ENCODE measurements at regions not wholly inside any gene's neighbourhood (a gene's known extent, or its start where the extent isn't known, plus 50 kb on each side); places are given as distances from the start of the nearest gene placed in this dataset.
"Not testable (repeated sequence)": the region's sequence is repeated elsewhere in the genome, so short reads cannot be mapped to it uniquely, and the experiment has no call there.

DNA sequence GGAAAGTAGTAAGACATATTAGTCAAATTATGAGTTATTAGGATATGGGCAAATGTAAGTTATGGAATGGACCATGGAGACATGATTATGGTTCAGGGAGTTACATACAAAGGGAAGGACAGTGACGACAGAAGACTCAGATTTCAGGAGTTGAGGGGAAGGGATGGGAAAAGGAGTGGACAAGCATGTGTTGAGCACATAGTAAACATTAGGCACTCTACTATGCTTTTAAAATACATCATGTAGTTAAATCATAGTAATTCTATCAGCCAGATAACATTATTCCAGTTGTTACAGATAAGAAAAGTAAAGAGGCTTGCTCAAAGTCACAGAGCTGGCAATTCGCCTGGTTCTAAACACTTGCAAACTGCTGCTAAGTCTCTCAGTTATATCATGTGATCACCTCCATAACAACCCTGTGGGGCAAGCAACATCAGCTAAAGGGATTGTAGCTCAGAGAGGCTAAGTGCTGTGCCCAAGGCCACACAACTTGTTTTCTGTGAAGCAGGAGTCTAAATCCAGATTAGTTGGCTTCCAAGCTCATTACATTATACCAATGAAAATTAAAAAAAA, 115.2 kb upstream of the MDFIC start:
- DNase-seq (no peak), ATAC-seq (no peak)

DNA sequence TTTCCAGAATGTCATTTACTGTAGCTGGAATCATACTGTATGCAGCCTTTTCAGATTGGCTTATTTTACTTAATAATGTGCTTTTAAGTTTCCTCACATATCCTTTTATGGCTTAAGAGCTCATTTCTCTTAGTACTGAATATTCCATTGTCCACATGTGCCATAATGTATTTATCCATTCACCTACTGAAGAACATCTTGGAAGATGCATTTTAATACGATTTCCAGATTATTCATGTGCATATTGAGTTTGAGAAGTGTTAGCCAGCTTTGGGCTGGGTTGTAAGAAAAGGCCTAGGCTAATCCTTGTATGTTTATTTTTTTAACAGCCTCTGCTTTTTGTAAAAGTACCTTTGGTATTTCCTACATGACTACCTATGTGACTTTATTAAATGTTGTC, 109.3 kb upstream of the MDFIC start:
- ATAC-seq = no peak
- DNase-seq = no peak

DNA sequence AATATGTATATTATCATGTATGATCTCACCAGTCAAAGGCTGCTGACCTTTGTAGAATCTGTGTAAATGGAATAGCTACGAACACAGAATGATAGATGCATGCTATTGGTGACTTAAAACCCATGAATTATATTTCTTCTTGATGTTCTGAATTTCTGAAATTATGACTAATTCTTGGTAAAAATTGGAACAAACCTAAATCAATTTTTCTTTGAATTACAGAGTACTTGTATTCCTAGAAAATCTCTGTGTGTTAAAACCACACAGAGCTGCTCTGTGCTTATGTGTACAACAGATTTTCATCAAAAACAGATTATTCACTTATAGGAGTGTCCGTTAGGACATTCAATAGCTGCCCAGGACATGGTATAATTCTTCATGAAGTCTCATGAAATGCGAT, 108.3 kb upstream of the MDFIC start:
- ATAC-seq = peak; percentile 33
- DNase-seq = no peak

DNA sequence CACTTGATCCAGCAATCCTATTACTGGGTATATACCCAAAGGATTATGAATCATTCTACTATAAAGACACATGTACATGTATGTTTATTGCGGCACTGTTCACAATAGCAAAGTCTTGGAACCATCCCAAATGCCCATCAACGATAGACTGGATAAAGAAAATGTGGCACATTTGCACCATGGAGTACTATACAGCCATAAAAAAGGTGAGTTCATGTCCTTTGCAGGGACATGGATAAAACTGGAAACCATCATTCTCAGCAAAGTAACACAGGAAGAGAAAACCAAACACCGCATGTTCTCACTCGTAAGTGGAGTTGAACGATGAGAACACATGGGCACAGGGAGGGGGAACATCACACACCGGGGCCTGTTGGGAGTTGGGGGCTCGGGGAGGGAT, 104.9 kb upstream of the MDFIC start:
- not testable (repeated sequence) for DNase-seq, ATAC-seq

DNA sequence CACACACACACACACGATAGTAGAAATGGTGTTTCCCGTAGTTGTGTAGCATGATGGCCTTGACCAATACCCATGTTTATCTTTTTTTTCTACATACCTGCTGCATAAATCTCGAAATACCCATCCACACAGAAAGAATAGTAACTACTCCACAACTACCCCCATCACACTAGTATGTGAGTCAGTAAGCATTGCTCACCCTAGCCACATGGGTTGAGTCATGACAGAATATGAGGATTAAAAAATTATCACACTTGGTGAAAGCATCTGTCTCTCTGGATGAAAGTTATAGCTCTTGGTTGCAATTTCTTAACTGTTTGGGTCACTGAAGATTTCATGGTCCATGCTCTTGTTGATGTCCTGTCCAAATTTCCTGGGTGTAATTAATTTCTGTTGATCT, 103.4 kb upstream of the MDFIC start:
- DNase-seq (no peak), ATAC-seq (peak; percentile 95)

DNA sequence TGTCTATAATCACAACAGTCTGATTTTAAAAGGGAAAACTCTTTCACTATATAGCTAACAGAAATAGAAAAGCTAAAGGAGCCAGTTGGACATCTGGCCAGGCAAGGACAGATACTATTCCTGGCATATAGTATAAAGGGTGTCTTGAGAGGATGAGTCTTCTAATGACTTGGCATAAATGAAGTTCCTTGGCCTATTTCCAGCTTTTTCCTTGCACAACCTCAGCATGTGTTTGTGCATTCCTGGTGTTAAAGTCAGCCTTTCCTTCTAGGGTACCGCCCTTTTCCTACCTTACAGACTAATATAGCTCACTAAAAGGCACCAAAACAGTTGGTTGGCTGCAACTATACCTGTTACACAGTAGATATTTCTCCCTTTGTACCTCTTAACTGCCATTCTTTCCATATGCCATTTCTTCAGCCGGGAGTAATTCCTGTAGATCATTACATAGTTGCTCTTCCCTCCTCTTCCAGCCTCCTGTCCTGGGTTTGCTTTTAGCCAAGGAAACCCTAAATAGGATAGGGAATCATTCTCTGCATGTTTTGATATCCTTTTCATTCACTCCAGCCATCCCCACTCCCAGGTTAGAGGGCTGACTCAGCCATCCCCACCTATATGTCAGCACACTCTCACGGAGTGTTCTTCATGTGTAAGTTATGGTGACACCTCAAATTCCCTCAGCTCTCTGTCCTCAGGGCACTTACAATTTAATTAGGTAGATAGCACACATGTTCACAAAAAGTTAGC, 102.1 kb upstream of the MDFIC start:
- DNase-seq = no peak
- ATAC-seq = no peak

DNA sequence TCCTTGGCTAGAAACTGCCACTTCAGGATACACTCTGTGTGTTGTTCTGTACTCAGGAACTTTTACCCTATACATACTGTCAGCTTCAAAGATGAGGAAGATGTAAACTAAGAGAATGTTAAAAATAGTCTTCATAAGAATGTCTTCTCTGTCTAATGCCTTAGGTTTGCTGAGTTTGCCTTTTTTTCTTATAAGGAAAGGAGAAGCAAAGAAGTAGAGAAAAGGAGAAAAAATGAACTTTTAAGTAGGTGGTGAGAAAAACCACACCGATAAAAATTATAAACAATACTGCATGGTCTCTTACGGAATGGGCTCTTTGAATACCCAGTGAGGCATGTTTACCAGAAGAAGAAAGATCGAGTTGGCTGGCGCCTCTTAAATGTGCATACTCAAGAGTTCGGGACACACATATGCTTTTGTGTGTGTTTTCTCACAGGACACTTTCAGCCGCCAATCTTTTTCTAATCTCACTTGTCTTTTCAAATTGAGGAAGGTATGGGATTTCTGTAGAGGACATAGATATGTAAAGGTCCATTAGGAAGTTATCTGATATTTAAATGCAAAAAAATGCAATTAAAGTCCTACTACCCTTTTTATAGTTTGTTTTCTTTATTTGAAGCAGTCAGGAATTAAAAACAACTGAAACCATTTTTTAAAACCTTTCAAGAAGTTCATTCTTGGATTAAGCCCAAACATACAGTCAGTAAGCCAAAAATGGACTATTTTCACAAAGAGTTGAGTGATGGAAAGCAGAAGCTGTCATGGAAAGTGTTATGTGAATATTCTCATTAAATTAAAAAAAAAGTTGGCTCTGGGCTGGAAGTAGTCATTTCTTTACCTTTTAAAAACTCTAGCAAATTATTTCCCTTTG, 100.6 kb upstream of the MDFIC start:
- ATAC-seq (no peak), DNase-seq (no peak)

DNA sequence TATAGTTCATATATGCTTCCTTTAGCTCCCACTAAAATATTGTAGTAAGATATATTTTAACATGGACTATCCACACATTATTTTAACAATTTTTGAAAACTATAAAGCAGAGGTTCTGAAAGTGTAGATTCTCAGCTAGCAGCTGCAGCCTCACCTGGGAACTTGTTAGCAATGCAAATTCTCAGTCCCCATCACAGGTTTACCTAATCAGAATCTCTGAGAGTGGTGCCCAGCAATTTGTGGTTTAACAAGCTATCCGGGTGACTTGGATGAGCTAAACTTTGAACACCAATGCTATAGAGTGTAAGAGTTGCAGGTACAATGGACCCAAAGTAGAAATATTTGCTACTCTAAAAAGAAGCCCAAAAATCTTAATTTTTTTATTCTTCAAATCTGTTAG, 99.8 kb upstream of the MDFIC start:
- ATAC-seq (no peak), DNase-seq (no peak)

DNA sequence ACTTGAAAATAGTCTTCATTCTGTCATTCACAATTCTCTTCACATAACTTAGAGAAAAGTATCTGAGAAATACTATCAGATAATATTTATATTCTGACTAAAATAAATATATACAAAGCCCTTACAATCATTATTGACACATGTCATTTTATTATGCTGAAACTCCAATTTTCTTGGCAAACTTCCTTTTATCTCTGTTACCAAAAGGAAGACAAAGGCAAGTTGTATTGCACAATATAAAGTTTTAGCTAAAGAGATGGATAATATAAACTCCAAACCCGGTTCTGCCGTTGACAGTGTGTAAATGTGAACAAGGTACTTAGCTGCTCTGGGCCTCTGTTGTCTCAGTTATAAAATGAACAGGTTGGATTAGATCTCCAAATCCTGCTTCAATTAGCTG, 99.0 kb upstream of the MDFIC start:
- ATAC-seq (no peak), DNase-seq (no peak)

DNA sequence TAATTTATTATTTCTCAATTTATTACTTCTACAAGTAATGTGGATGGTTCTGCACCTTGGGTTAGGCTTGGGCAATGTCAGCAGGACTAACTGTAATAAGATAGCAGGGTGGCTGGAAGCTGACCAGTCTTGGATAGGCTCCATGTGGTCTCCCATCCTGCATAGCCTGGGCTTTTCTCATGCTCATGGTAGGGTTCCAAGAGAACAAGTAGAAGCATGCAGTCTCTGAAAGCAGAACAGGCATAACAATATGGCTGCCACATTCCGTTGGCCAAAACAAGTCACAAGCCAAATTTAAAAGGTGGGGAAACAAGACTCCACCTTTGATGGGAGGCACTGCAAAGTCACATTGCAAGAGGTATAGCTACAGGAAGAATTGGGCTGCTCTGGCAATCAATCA, 98.6 kb upstream of the MDFIC start:
- no peak for DNase-seq
- ATAC-seq = no peak

DNA sequence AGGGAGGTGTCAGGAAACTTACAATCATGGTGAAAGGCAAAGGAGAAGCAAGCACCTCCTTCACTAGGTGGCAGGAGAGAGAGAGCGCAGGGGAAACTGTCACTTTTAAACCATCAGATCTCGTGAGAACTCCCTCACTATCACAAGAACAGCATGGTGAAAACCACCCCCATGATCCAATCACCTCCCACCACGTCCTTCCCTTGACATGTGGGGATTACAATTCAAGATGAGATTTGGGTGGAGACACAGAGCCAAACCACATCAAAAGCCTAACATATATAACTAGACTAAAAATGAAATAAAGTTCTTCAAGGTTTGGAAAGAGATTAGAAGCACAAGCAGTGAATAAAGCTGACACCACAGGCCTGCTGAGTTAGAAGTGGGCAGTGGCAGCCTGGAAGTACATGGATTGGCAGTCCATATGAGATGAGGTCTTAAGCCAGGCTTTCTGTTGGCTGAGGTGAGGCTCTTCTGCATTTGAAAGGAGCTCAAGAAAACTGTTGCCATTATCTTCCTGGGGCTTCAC, 96.4 kb upstream of the MDFIC start:
- ATAC-seq = peak; percentile 82
- DNase-seq = peak; percentile 31

DNA sequence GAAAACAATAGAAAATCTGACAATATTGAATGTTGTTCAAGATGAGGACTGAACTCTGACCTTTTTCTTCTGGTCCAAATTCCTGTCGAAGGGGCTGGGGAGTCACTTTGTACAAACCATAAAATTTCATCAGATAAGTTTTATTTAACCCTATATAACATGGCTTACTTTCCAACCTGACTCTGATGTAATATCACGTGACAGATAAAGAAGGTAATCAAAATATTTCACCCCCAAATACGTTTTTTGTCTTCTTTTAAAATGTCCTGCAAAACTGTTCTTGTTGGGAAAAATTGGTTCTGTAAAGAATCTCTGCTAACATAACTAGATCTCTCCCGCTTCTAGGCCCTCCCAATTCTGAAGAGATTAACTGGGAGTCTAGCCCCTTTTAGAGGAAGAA, 90.9 kb upstream of the MDFIC start:
- no peak for DNase-seq
- ATAC-seq = no peak

DNA sequence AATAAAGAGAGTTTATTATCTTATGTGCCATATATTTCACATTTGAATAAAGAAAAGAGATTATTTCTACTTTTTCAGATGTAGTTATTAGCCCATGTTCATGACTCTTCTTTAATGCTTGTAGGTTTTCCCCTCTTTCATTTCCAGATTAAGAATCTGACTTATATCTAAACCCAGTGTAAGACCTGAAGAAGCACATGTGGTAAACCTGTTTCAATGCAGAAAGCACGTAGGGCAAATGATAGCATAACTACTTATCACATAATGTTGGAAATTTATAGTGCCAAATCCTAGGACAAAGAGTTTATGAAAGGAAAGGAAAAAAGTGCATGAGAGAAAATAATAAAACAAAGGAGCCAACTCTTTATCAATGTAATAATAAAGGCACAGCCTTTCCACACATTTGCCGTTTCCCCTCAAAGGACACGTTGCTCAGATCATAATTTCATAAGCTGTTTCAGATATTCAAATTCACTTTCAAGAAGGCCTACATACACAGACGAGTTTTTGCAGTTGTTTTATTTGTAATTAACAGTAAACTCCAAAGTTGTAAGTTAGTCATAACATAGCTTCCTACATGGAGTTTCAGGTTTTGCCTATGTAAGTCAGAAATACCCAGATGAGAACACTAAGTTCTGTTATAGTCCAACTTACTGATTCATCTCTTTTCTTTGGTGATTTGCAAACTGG, 88.8 kb upstream of the MDFIC start:
- no peak for DNase-seq
- peak; percentile 89 for ATAC-seq

DNA sequence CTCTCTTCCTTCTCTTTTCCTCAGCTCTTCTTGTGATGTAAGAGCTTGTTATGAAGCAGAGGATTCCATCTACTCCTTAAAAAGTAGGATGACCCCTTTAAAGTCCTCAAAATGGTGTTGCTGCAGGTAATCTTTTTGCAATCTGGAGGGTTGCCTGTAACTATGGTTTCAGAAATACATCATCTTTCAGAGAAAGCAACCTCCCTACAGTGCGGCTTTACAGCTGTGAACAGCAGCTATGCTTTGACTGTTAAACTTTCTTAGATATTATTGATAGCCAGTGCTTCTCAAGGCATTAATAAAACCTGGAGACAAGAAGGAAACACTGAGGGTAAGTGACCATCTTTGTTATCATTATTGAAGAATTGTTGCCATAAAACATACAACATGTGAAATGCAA, 86.6 kb upstream of the MDFIC start:
- DNase-seq (no peak), ATAC-seq (no peak)

DNA sequence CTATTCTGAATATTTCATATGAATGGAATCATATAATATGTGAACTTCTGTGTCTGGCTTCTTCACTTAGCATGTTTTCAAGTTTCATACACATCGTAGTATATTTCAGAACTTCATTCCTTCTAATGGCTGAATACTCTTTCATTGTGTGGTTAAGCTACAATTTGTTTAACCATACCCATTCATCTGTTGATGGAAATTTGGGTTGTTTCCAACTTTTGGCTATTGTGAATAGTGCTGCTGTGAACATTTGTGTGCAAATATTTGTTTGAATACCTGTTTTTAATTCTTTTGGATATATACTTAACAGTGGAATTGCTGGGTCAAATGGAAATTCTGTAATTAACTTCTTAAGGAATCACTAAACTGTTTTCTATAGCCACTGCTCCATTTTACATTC, 86.0 kb upstream of the MDFIC start:
- ATAC-seq = no peak
- DNase-seq = no peak

DNA sequence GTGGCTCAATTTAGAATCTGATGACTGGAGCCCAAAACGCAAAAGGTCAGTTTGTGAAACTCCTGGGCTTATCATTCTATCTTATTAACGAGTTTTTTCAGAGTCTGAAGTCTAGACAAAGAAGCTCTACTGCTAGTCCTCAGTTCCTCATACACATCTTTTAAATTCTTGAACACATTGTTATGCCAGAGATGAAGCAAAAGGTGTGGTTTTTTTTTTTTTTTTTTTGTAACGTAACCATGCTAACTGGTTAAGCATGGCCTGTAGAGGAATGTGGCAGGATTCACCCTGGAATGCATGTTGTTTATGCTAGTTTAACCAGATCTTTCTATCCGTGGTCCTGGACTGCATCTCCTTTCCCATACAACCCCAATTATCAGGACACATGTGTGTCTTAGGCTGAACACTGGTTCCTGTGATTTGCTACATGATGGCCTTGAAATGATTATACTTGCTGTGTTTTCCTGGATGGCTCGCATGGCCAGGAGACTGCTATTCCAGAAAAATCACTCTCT, 79.3 kb upstream of the MDFIC start:
- DNase-seq (no peak), ATAC-seq (no peak)

DNA sequence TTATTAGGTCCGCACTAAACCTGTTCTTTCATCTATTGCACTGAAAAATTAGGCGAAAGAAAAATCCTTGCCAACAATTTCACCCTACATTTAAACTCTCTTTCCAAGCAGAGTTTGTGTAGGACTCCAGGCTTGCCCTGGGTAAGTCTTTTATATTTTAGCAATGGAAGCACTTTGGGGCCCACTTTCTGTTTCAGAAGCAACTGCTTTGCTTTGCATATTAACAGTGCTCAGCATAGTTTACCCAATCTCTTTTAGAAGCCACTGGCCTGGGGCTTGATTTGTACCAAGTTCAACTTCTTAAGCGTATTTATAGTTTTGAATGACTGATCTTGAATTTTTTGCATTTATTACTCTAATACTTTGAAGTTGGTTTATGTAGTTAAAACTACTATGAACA, 78.8 kb upstream of the MDFIC start:
- DNase-seq (no peak), ATAC-seq (no peak)

DNA sequence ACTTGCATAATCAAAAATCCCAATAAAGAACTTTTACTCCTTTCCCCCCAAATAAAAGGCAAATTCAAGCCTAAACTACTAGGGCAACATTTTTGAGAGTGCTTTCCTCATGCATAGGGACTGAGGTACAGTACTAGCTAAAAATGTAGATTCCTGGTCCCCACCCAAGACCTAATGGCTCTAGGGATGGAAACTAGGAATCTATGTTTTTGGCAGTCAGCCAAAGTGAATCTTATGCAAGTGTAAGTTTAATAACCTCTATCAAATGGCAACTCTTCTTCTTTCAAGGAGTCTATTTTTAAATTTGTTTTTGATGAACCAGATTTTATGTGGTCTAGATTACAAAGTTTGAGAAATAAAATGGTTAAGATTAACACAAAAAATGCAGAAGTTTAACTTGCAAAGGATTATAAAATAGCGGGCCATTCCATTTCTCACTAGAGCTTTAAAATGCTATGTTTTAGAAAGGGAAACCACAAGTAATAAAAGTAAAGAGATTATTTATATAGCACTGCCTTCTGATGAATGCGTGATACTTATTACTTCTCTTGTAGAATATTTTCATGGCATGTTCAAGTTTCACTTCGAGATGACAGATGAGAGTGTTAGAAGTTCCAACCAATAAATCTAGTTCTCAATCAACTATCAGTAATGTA, 70.4 kb upstream of the MDFIC start:
- DNase-seq = no peak
- no peak for ATAC-seq

DNA sequence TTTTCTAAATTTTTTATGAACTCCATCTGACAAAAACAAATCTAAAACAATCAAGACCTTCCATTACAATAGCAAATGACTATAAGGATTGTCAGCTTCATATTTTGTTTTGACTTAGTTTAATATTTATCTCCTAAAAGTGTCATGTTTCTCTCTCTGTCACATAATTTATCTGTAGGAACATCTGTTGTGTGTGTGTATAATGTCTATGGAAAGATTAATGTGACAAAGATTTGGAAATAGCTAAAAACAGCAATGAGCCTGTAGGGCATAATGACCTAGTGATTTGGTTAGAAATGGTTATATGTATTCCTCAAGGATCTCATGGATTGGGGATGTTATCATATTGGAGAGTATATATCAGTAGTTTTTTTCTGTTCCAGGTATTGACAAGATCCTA, 69.6 kb upstream of the MDFIC start:
- DNase-seq (no peak), ATAC-seq (no peak)

DNA sequence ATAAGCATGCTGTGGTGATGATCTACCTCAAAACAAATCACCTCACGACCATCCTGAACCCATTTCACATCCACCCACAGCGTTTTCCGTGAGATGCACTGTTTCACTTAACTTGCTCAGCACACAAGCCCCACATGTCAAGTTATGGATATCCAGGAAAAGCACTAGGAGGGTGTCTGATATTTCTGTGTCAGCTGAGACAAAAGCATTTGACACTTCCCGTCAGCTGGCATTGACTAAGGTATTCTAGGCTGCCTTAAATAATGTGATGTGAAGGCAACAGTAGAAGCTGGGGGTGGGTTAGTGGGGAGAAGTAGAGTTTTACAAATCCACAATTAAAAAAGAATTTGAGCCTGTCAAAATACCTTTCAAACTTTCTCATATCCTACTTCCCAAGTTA, 68.7 kb upstream of the MDFIC start:
- no peak for ATAC-seq
- DNase-seq = no peak

DNA sequence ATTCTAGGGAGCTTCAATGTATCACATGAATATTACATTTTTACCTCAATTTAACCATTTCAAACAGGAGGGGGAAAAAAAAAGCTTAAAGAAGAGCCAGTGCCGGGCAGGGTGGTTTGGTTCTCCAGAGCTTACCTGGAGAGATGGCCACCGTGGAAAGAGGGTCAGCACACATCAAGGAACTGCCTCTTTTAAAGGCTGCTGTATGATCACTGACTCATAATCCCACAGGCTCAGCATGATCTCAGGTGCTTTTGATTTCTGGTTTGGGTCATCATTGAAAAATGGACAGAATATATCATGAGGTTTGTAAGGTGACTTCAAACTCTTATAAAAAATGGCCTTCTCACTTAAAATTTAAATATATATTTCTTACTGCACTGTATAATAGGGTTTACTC, 67.5 kb upstream of the MDFIC start:
- no peak for DNase-seq
- ATAC-seq = no peak

DNA sequence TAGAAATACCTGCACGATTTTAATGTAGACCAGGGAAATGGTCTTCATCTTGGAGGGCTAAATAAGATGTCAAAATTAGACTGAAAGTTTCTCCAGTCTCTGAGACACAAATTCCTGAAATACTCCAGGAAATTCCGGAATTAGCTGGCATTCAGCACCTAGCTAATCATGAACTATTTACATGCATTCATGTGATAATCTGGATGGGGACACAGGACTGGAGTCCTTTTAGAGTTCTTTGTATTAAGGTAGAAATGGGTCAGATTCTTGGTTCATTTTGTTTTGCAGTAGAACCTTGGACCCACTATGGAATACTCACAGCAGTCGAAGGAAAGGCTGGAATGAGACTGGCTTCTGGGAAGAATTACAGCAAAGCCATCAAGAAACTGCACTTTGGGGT, 65.3 kb upstream of the MDFIC start:
- DNase-seq (no peak), ATAC-seq (no peak)

Data from stimulated activated naive CD8-positive, alpha-beta T cell treated with anti-CD3 and anti-CD28 coated beads, Interleukin-15, Interleukin-2, amounts not matched to agents 100 U/mL and 50 U/mL, for 24 hours (primary cell).